ENCODE measurements at regions not wholly inside any gene's neighbourhood (a gene's known extent, or its start where the extent isn't known, plus 50 kb on each side); places are given as distances from the start of the nearest gene placed in this dataset.

DNA sequence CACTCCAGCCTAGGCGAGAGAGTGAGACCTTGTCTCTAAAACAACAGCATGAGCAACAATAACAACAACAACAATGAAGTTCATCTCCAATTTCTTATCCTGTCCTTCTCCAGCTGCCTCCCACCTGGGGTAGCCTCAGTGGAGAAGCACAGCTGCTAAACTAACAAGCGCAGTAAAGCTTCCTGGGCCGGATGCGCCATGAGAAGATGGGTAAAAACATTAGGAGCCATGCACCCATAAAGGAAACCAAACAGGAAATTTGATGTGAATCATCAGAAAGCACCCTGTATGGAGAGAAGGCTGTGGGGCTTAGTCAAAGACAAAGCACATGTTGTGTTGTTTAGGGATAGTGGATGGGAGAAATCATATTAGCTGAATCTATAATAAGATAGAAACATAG, 61.1 kb upstream of the CCN6 start:
- TF ChIP-seq POLR2AphosphoS5 (IDR thresholded peaks at IDR 0.05) (no peak), POLR2A (IDR thresholded peaks at IDR 0.05) (no peak), EP300 (IDR thresholded peaks at IDR 0.05; ENCODE audit: low read depth) (no peak)
- TF ChIP-seq, protein P1, sequence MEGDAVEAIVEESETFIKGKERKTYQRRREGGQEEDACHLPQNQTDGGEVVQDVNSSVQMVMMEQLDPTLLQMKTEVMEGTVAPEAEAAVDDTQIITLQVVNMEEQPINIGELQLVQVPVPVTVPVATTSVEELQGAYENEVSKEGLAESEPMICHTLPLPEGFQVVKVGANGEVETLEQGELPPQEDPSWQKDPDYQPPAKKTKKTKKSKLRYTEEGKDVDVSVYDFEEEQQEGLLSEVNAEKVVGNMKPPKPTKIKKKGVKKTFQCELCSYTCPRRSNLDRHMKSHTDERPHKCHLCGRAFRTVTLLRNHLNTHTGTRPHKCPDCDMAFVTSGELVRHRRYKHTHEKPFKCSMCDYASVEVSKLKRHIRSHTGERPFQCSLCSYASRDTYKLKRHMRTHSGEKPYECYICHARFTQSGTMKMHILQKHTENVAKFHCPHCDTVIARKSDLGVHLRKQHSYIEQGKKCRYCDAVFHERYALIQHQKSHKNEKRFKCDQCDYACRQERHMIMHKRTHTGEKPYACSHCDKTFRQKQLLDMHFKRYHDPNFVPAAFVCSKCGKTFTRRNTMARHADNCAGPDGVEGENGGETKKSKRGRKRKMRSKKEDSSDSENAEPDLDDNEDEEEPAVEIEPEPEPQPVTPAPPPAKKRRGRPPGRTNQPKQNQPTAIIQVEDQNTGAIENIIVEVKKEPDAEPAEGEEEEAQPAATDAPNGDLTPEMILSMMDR (IDR thresholded peaks at IDR 0.05): no peak
- H3K36me3 ChIP-seq: no peaks in the 10 kb centered on the region
- WGBS, 2 donors (ENCODE audit: low coverage in 1 of 2): 60 to 68% methylated on average over 3 to 4 of the region's 4 CpGs
- no peak overlapping the region for H3K4me3 ChIP-seq
- in situ Hi-C loops (cut with MboI; ENCODE audit: low pct_ligation_motif_present in 1 of 4, low pct_unique_long_range_greater_than_20kb in 1 of 4, low sequenced_read_pairs in 3 of 4): loop anchor here in 2 of 4 donors (10.0 kb wide), 1 partner anchor 288 kb away; no protein-coding TSS in a partner anchor
- H3K27ac ChIP-seq: no peak overlapping the region
- no peak for DNase-seq
- intact Hi-C loops (cut with DNase I; ENCODE audit: low total_unique reads): no loop called here
- H3K9me3 ChIP-seq: no peaks in the 10 kb centered on the region
- H3K4me1 ChIP-seq: peaks cover 0 to 8% (median 0%) of the 10 kb centered on the region in 4 donors
- no peaks in the 10 kb centered on the region for H3K27me3 ChIP-seq

DNA sequence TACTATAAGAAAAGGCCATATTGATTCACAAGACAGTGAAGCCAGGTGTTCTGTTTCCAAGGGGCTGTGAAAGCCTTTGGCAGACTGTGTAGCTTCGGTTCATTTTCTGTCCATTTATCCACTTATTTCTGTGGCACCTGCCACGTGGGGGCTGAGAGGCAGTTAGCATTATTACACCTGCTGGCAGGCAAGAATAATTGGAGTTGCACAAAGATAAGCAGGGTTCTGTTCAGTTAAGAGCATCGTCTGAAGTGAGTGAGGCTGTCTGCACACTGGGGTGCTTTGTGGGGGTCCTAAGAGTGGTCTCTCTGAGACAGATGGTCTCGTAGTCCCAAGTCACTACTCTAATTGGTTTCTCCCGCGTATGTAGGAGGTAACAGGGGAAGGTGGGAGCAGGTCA, 60.6 kb upstream of the CCN6 start:
- H3K36me3 ChIP-seq: no peaks in the 10 kb centered on the region
- H3K27me3 ChIP-seq: no peaks in the 10 kb centered on the region
- no peak for DNase-seq
- in situ Hi-C loops (cut with MboI; ENCODE audit: low pct_ligation_motif_present in 1 of 4, low pct_unique_long_range_greater_than_20kb in 1 of 4, low sequenced_read_pairs in 3 of 4) (loop anchor here in 2 of 4 donors (10.0 kb wide), 1 partner anchor 289 kb away; no protein-coding TSS in a partner anchor), intact Hi-C loops (cut with DNase I; ENCODE audit: low total_unique reads) (no loop called here)
- no peak overlapping the region for H3K27ac ChIP-seq
- H3K9me3 ChIP-seq: no peaks in the 10 kb centered on the region
- H3K4me3 ChIP-seq: no peak overlapping the region
- TF ChIP-seq EP300 (IDR thresholded peaks at IDR 0.05; ENCODE audit: low read depth) (no peak), POLR2AphosphoS5 (IDR thresholded peaks at IDR 0.05) (no peak), POLR2A (IDR thresholded peaks at IDR 0.05) (no peak)
- TF ChIP-seq, protein P1 (IDR thresholded peaks at IDR 0.05): no peak
- H3K4me1 ChIP-seq: peaks cover 0 to 8% (median 0%) of the 10 kb centered on the region in 4 donors
- WGBS, 2 donors (ENCODE audit: low coverage in 1 of 2): 0 to 69% methylated on average over 1 to 6 of the region's 6 CpGs

DNA sequence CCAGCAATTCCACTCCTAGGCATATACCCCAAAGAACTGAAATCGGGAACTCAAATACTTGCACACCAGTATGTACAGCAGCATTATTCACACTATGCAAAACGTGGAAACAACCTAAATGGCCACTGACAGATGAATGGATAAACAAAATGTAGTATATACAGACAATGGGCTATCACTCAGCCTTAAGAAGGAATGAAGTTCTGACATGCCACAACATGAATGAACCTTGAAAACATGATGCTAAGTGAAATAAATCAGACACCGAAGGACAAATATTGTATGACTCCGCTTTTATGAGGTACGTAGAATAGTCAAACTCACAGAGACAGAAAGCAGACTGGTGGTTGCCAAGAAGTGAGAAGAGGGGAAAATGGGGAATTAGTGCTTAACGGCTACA, 59.1 kb upstream of the CCN6 start:
- Histone ChIP-seq H3K4me3 (no peak overlapping the region), H3K27me3 (no peaks in the 10 kb centered on the region), H3K9me3 (no peaks in the 10 kb centered on the region), H3K27ac (no peak overlapping the region), H3K4me1 (peaks cover 0 to 8% (median 0%) of the 10 kb centered on the region in 4 donors), H3K36me3 (no peaks in the 10 kb centered on the region)
- TF ChIP-seq POLR2A (IDR thresholded peaks at IDR 0.05) (no peak), EP300 (IDR thresholded peaks at IDR 0.05; ENCODE audit: low read depth) (no peak), POLR2AphosphoS5 (IDR thresholded peaks at IDR 0.05) (no peak)
- TF ChIP-seq, protein P1 (IDR thresholded peaks at IDR 0.05): no peak
- in situ Hi-C loops (cut with MboI; ENCODE audit: low pct_ligation_motif_present in 1 of 4, low pct_unique_long_range_greater_than_20kb in 1 of 4, low sequenced_read_pairs in 3 of 4) (loop anchor here (5.0 to 10.0 kb wide), 3 partner anchors 282 to 290 kb away; no protein-coding TSS in a partner anchor), intact Hi-C loops (cut with DNase I; ENCODE audit: low total_unique reads) (loop anchor here (5.0 kb wide), 1 partner anchor 48 kb away; no protein-coding TSS in a partner anchor)
- 64 to 83% methylated on average over 5 to 6 of the region's 6 CpGs for WGBS, 2 donors (ENCODE audit: low coverage in 1 of 2)
- DNase-seq: no peak

DNA sequence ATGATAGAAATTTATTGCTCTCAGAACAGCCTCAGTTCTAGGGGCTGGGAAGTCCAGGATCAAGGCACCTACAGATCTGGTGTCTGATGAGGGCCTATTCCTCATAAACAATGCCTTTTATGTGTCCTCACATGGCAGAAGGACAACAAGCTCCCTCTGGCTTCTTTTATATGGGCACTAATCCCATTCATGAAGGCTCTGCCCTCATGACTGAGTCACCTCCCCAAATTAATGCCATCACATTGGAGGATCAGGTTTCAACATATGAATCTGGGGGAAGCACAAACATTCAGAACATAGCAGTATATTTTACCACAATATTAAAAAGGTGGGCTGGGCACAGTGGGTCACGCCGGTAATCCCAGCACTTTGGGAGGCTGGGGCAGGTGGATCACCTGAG, 58.5 kb upstream of the CCN6 start:
- H3K4me3 ChIP-seq: no peak overlapping the region
- no peaks in the 10 kb centered on the region for H3K36me3 ChIP-seq
- in situ Hi-C loops (cut with MboI; ENCODE audit: low pct_ligation_motif_present in 1 of 4, low pct_unique_long_range_greater_than_20kb in 1 of 4, low sequenced_read_pairs in 3 of 4) (loop anchor here (5.0 to 10.0 kb wide), 3 partner anchors 283 to 291 kb away; no protein-coding TSS in a partner anchor), intact Hi-C loops (cut with DNase I; ENCODE audit: low total_unique reads) (loop anchor here (5.0 kb wide), 1 partner anchor 47 kb away; no protein-coding TSS in a partner anchor)
- H3K9me3 ChIP-seq: no peaks in the 10 kb centered on the region
- TF ChIP-seq EP300 (IDR thresholded peaks at IDR 0.05; ENCODE audit: low read depth) (no peak), POLR2AphosphoS5 (IDR thresholded peaks at IDR 0.05) (no peak)
- peaks cover 0 to 8% (median 0%) of the 10 kb centered on the region in 4 donors for H3K4me1 ChIP-seq
- WGBS, 2 donors (ENCODE audit: low coverage in 1 of 2): 100% methylated on average over 2 of the region's 2 CpGs; no CpG with 5 or more reads in 1 of the 2 donors
- H3K27ac ChIP-seq: no peak overlapping the region
- no peaks in the 10 kb centered on the region for H3K27me3 ChIP-seq
- DNase-seq: no peak

All from transverse colon (tissue), 4 donors.